Erythroblast (primary cell): ENCODE measurements at regions not wholly inside any gene's neighbourhood (a gene's known extent, or its start where the extent isn't known, plus 50 kb on each side); places are given as distances from the start of the nearest gene placed in this dataset.
"Not testable (repeated sequence)": the region's sequence is repeated elsewhere in the genome, so short reads cannot be mapped to it uniquely, and the experiment has no call there.

ENCODE experiments used
- DNase-seq, 2 experiments: peaks; one replicate each; lab custom pipeline; 2025; lab: John Stamatoyannopoulos, UW
- GATA1 ChIP-seq: IDR thresholded peaks from 2 replicates; pipeline ENCODE4 v1.6.1; 2011; ENCODE audit warnings: low read depth, mild to moderate bottlenecking, control low read depth, low read length, moderate library complexity
- POLR2A ChIP-seq: IDR thresholded peaks from 2 replicates; pipeline ENCODE4 v1.6.1; 2011; ENCODE audit warnings: mild to moderate bottlenecking, low read length

GRCh38 chr6:82419132-82419581 lies 55.5 kb downstream of the TPBG start:
- DNase-seq, result no peak
- TF ChIP-seq POLR2A (no peak), GATA1 (no peak)

GRCh38 chr6:82419859-82420258 lies 56.2 kb downstream of the TPBG start:
- no peak for DNase-seq
- no peak for TF ChIP-seq GATA1
- TF ChIP-seq POLR2A, result no peak

GRCh38 chr6:82430611-82431010 lies 67.0 kb downstream of the TPBG start:
- TF ChIP-seq GATA1 (no peak), POLR2A (no peak)
- DNase-seq, result no peak

- no peak for TF ChIP-seq POLR2A
- TF ChIP-seq GATA1, result no peak
- DNase-seq, result no peak
Observed at GRCh38 chr6:82436740-82437139, 73.1 kb downstream of the TPBG start.

- TF ChIP-seq GATA1, result no peak
- DNase-seq, result no peak
Observed at GRCh38 chr6:82437701-82438100, 74.1 kb downstream of the TPBG start.

GRCh38 chr6:82441047-82441855 lies 77.6 kb downstream of the TPBG start:
- TF ChIP-seq GATA1 (no peak), POLR2A (no peak)
- no peak for DNase-seq

GRCh38 chr6:82442061-82442719 lies 78.6 kb downstream of the TPBG start:
- no peak for DNase-seq
- TF ChIP-seq GATA1, result no peak
- TF ChIP-seq POLR2A, result no peak

GRCh38 chr6:82458147-82458546 lies 94.5 kb downstream of the TPBG start:
- DNase-seq, result no peak
- TF ChIP-seq POLR2A (no peak), GATA1 (no peak)

- TF ChIP-seq GATA1 (no peak), POLR2A (no peak)
Observed at GRCh38 chr6:82458705-82459104, 95.1 kb downstream of the TPBG start.

GRCh38 chr6:82461536-82461935 lies 97.9 kb downstream of the TPBG start:
- TF ChIP-seq GATA1 (no peak), POLR2A (no peak)
- no peak for DNase-seq

More at GRCh38 chr6:82458705-82459104, 95.1 kb downstream of the TPBG start:
- DNase-seq, result no peak

GRCh38 chr6:82467338-82467737 lies 103.7 kb downstream of the TPBG start:
- no peak for TF ChIP-seq POLR2A
- TF ChIP-seq GATA1, result no peak
- DNase-seq, result no peak

- DNase-seq, result not testable (repeated sequence)
Observed at GRCh38 chr6:82470123-82470522, 106.5 kb downstream of the TPBG start.

GRCh38 chr6:82475106-82475505 lies 111.5 kb downstream of the TPBG start:
- DNase-seq, result not testable (repeated sequence)

GRCh38 chr6:82484001-82484400 lies 120.4 kb downstream of the TPBG start:
- DNase-seq, result no peak
- TF ChIP-seq GATA1, result no peak
- TF ChIP-seq POLR2A, result no peak
